ENCODE measurements at regions not wholly inside any gene's neighbourhood (a gene's known extent, or its start where the extent isn't known, plus 50 kb on each side); places are given as distances from the start of the nearest gene placed in this dataset.

DNA sequence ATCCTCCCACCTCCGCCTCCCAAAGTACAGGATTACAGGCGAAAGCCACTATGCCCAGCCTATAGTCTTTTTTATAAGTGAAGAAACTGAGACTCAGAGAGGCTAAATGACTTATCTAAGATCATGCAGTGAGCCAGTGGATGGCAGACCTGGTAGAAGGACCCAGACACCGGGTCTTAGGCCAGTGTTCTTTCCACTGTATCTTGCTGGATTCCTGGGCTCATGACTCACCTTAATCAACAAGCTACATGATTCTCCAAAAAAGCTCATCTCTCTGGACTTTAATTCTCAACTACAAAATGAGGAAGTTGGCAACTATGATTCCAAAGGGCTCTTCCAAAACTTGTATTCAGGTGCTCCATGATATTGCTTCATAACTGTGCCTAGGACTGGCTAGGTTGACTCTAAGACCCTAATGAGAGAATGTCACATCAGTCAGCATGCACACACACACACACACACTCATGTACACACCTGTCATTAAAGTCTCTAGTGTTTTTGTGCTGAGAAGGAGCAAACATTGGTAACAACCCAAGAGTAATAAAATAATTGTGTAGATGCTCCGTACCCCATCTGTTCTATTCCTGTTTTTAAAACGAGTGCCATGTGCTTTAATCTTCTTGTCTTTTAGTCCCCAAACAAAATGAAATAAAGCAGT lies 89.7 kb upstream of the SLC4A7 start:
- no peak overlapping the region for H3K4me3 ChIP-seq
- no peak for DNase-seq (ENCODE audit: low spot score in 2 of 2)
- TF ChIP-seq POLR2AphosphoS5 (IDR thresholded peaks at IDR 0.05): no peak
- no peak for TF ChIP-seq CTCF (IDR thresholded peaks at IDR 0.05)
- TF ChIP-seq POLR2A (IDR thresholded peaks at IDR 0.05): no peak
- no peak overlapping the region for H3K27ac ChIP-seq
- intact Hi-C loops (cut with DNase I; ENCODE audit: low total_unique reads): no loop called here
- H3K4me1 ChIP-seq: peaks cover 0 to 4% of the 10 kb centered on the region in 2 donors
- H3K9me3 ChIP-seq: no peaks in the 10 kb centered on the region
- H3K27me3 ChIP-seq: no peaks in the 10 kb centered on the region
- no peaks in the 10 kb centered on the region for H3K36me3 ChIP-seq

GRCh38 chr3:27573138-27573537 lies 89.0 kb upstream of the SLC4A7 start:
- no peak for DNase-seq (ENCODE audit: low spot score in 2 of 2)
- no peak overlapping the region for H3K4me3 ChIP-seq
- TF ChIP-seq CTCF (IDR thresholded peaks at IDR 0.05) (no peak), POLR2AphosphoS5 (IDR thresholded peaks at IDR 0.05) (no peak), POLR2A (IDR thresholded peaks at IDR 0.05) (no peak)
- peaks cover 0 to 4% of the 10 kb centered on the region in 2 donors for H3K4me1 ChIP-seq
- no peaks in the 10 kb centered on the region for H3K9me3 ChIP-seq
- H3K27ac ChIP-seq: no peak overlapping the region
- no peaks in the 10 kb centered on the region for H3K27me3 ChIP-seq
- no peaks in the 10 kb centered on the region for H3K36me3 ChIP-seq
- intact Hi-C loops (cut with DNase I; ENCODE audit: low total_unique reads): no loop called here

DNA sequence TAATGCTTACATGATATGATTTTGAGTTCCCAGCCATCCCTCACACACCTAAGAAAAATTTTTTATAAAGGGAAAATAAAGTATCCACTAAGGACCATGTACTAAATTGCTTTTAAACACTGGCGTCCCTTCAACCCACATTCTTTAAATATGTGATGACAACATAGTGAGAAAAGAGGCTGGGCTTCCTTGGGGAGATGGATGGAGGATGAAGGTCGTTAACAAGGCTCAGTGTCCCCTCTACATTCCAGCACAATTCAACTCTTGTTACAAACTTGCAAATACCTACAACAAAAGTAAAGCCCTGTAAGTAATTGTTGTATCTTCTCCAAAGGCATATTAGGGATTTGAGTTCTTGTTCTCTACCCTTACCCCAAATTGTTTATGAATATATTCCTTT lies 87.2 kb upstream of the SLC4A7 start:
- peak overlapping the region; percentile 79 to 84 for H3K27ac ChIP-seq
- peaks cover 0 to 4% of the 10 kb centered on the region in 2 donors for H3K4me1 ChIP-seq
- H3K4me3 ChIP-seq: no peak overlapping the region
- no peak for DNase-seq (ENCODE audit: low spot score in 2 of 2)
- intact Hi-C loops (cut with DNase I; ENCODE audit: low total_unique reads): no loop called here
- no peaks in the 10 kb centered on the region for H3K36me3 ChIP-seq
- H3K27me3 ChIP-seq: no peaks in the 10 kb centered on the region
- no peak for TF ChIP-seq POLR2AphosphoS5 (IDR thresholded peaks at IDR 0.05)
- TF ChIP-seq POLR2A (IDR thresholded peaks at IDR 0.05): no peak
- no peak for TF ChIP-seq CTCF (IDR thresholded peaks at IDR 0.05)
- no peaks in the 10 kb centered on the region for H3K9me3 ChIP-seq

DNA sequence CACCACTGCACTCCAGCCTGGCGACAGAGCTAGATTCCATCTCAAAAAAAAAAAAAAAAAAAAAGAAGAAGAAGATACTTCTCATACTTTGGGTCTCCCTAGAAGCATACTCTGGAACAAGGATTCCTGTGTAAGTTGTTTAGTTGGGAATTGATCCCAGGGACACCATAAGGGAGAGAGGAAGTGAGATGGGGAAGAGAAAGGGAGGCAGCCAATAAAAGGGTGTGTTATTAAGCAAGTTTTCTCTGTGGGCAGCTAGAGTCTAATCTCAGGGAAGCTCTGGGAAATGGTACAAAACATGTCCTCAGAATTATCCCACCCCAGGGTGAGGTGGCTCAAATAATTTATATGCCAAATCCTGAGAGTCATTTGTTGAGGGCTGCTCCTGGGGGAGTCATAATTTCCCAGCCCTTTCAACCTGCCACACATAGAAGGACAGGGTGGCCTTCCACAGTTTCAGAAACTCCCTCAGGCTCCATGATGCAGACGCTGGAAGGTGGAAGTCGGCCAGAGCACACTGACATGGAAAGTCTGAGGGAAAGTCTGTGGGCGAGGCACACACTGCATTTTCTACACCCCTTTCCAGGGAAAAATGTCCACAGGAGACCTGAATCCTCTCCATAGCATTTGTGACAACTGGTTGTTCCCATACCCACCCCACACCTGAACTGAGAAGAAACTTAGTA lies 86.4 kb upstream of the SLC4A7 start:
- intact Hi-C loops (cut with DNase I; ENCODE audit: low total_unique reads): no loop called here
- H3K27ac ChIP-seq: peak overlapping the region; percentile 79 to 84

More for the DNA sequence above, 86.4 kb upstream of the SLC4A7 start:
- no peak for TF ChIP-seq POLR2AphosphoS5 (IDR thresholded peaks at IDR 0.05)
- no peak for TF ChIP-seq POLR2A (IDR thresholded peaks at IDR 0.05)
- TF ChIP-seq CTCF (IDR thresholded peaks at IDR 0.05): no peak
- Histone ChIP-seq H3K4me3 (no peak overlapping the region), H3K36me3 (no peaks in the 10 kb centered on the region), H3K27me3 (no peaks in the 10 kb centered on the region), H3K4me1 (peaks cover 0 to 4% of the 10 kb centered on the region in 2 donors), H3K9me3 (no peaks in the 10 kb centered on the region)
- peak in 1 of 2 donors; percentile 45 for DNase-seq (ENCODE audit: low spot score in 2 of 2)
